H9 (cell line): ENCODE measurements at regions not wholly inside any gene's neighbourhood (a gene's known extent, or its start where the extent isn't known, plus 50 kb on each side); places are given as distances from the start of the nearest gene placed in this dataset.
"Not testable (repeated sequence)": the region's sequence is repeated elsewhere in the genome, so short reads cannot be mapped to it uniquely, and the experiment has no call there.

ENCODE experiments used
- DNase-seq: peaks from one replicate; pipeline ENCODE4 v3.0.0-alpha.2; 2017
- H2AFZ ChIP-seq: one replicate; pipeline ENCODE4 v1.6.1; 2013; ENCODE audit warnings: mild to moderate bottlenecking, low read length, control low read depth, moderate library complexity
- H2AK5ac ChIP-seq: 2 replicates; pipeline ENCODE4 v1.6.1; 2013; ENCODE audit warnings: low read length, control low read depth, mixed read lengths; ENCODE audit not compliant: insufficient read length
- H2BK120ac ChIP-seq: one replicate; pipeline ENCODE4 v1.6.1; 2013; ENCODE audit warnings: low read depth, mild to moderate bottlenecking, low read length, control low read depth, inconsistent platforms; ENCODE audit not compliant: poor library complexity, severe bottlenecking
- H2BK12ac ChIP-seq: 2 replicates; pipeline ENCODE4 v1.6.1; 2013; ENCODE audit warnings: low read length, control low read depth, mixed read lengths, low read depth; ENCODE audit not compliant: insufficient read length
- H2BK15ac ChIP-seq: 2 replicates; pipeline ENCODE4 v1.6.1; 2013; ENCODE audit warnings: low read depth, low read length, control low read depth
- H2BK20ac ChIP-seq: one replicate; pipeline ENCODE4 v1.6.1; 2013; ENCODE audit warnings: low read depth, mild to moderate bottlenecking, low read length, control low read depth, inconsistent platforms; ENCODE audit not compliant: poor library complexity, severe bottlenecking
- H2BK5ac ChIP-seq: 2 replicates; pipeline ENCODE4 v1.6.1; 2013; ENCODE audit warnings: low read length, control low read depth, mixed read lengths; ENCODE audit not compliant: insufficient read length
- H3K14ac ChIP-seq: 2 replicates; pipeline ENCODE4 v1.6.1; 2013; ENCODE audit warnings: low read length, control low read depth; ENCODE audit not compliant: insufficient read depth
- H3K18ac ChIP-seq: 2 replicates; pipeline ENCODE4 v1.6.1; 2013; ENCODE audit warnings: low read depth, mild to moderate bottlenecking, mixed read lengths, low read length, control low read depth; ENCODE audit not compliant: insufficient read length
- H3K23ac ChIP-seq: 2 replicates; pipeline ENCODE4 v1.6.1; 2013; ENCODE audit warnings: low read length, control low read depth, mixed read lengths, low read depth; ENCODE audit not compliant: insufficient read length
- H3K23me2 ChIP-seq: 2 replicates; pipeline ENCODE4 v1.6.1; 2013; ENCODE audit warnings: low read depth, mild to moderate bottlenecking, mixed read lengths, low read length, control low read depth; ENCODE audit not compliant: insufficient read length, poor library complexity, severe bottlenecking
- H3K27ac ChIP-seq: 2 replicates; pipeline ENCODE4 v1.5.1; 2013; ENCODE audit warnings: low read length, control low read depth, mixed read lengths, low read depth; ENCODE audit not compliant: insufficient read length
- H3K27me3 ChIP-seq: 2 replicates; pipeline ENCODE4 v1.6.1; 2013; ENCODE audit warnings: low read length, control low read depth, inconsistent platforms; ENCODE audit not compliant: insufficient read depth
- H3K4ac ChIP-seq: 2 replicates; pipeline ENCODE4 v1.6.1; 2013; ENCODE audit warnings: low read depth, mild to moderate bottlenecking, control low read depth, inconsistent platforms, low read length, moderate library complexity
- H3K4me1 ChIP-seq: 2 replicates; pipeline ENCODE4 v1.6.1; 2013; ENCODE audit warnings: low read length, control low read depth, inconsistent platforms; ENCODE audit not compliant: insufficient read depth
- H3K4me2 ChIP-seq: 2 replicates; pipeline ENCODE4 v1.6.1; 2013; ENCODE audit warnings: low read length, control low read depth, mixed read lengths; ENCODE audit not compliant: insufficient read length, insufficient read depth
- H3K56ac ChIP-seq: 2 replicates; pipeline ENCODE4 v1.6.1; 2013; ENCODE audit warnings: low read depth, mild to moderate bottlenecking, mixed read lengths, low read length, control low read depth; ENCODE audit not compliant: insufficient read length
- H3K79me1 ChIP-seq: 2 replicates; pipeline ENCODE4 v1.6.1; 2013; ENCODE audit warnings: low read depth, mild to moderate bottlenecking, moderate library complexity, low read length, control low read depth, inconsistent platforms; ENCODE audit not compliant: insufficient read depth, poor library complexity, severe bottlenecking
- H3K79me2 ChIP-seq: 2 replicates; pipeline ENCODE4 v1.6.1; 2013; ENCODE audit warnings: low read length, control low read depth, inconsistent platforms; ENCODE audit not compliant: insufficient read depth
- H3K9ac ChIP-seq: 2 replicates; pipeline ENCODE4 v1.6.1; 2013; ENCODE audit warnings: low read length, control low read depth, mixed read lengths; ENCODE audit not compliant: insufficient read length; ENCODE audit errors: extremely low read depth
- H3K9me3 ChIP-seq: one replicate; pipeline ENCODE4 v1.6.1; 2013; ENCODE audit warnings: low read depth, low read length, inconsistent platforms; ENCODE audit not compliant: control insufficient read depth
- H3T11ph ChIP-seq: one replicate; pipeline ENCODE4 v1.6.1; 2013; ENCODE audit warnings: mild to moderate bottlenecking, low read length, control low read depth, inconsistent platforms
- H4K20me1 ChIP-seq: one replicate; pipeline ENCODE4 v1.6.1; 2013; ENCODE audit not compliant: control insufficient read depth, insufficient read length, insufficient read depth
- H4K5ac ChIP-seq: 2 replicates; pipeline ENCODE4 v1.6.1; 2013; ENCODE audit warnings: low read depth, mild to moderate bottlenecking, mixed read lengths, low read length, control low read depth; ENCODE audit not compliant: insufficient read length
- H4K8ac ChIP-seq: replicated peaks from 2 replicates; pipeline ENCODE4 v1.6.1; 2013; ENCODE audit warnings: low read length, control low read depth, mixed read lengths, low read depth; ENCODE audit not compliant: insufficient read length
- H4K91ac ChIP-seq: 2 replicates; pipeline ENCODE4 v1.6.1; 2013; ENCODE audit warnings: low read depth, mild to moderate bottlenecking, moderate library complexity, mixed read lengths, low read length, control low read depth; ENCODE audit not compliant: insufficient read length
- H3K27ac Mint-ChIP-seq, 3 experiments: 2 replicates in 2 of 3; 3 replicates in 1 of 3; pipeline ENCODE4 v1.8.0; 2020 to 2021; ENCODE audit warnings: mixed read lengths in 3 of 3, mild to moderate bottlenecking in 1 of 3, moderate library complexity in 1 of 3
- H3K27me3 Mint-ChIP-seq: 2 replicates; pipeline ENCODE4 v1.8.0; 2021; ENCODE audit warnings: low read depth, mild to moderate bottlenecking, moderate library complexity, mixed read lengths
- H3K36me3 Mint-ChIP-seq, 3 experiments: 2 replicates in 2 of 3; 3 replicates in 1 of 3; pipeline ENCODE4 v1.8.0; 2020 to 2021; ENCODE audit warnings: low read depth in 3 of 3, mixed read lengths in 3 of 3; ENCODE audit not compliant: insufficient read depth in 1 of 3
- H3K4me1 Mint-ChIP-seq, 2 experiments: 2 replicates each; pipeline ENCODE4 v1.8.0; 2020; ENCODE audit warnings: mixed read lengths in 2 of 2
- H3K4me3 Mint-ChIP-seq, 2 experiments: 2 replicates in 1 of 2; 3 replicates in 1 of 2; pipeline ENCODE4 v1.8.0; 2020 to 2021; ENCODE audit warnings: mild to moderate bottlenecking in 2 of 2, mixed read lengths in 2 of 2, moderate library complexity in 1 of 2
- H3K9me3 Mint-ChIP-seq, 2 experiments: 2 replicates in 1 of 2; 3 replicates in 1 of 2; pipeline ENCODE4 v1.8.0; 2020; ENCODE audit warnings: mild to moderate bottlenecking in 2 of 2, mixed read lengths in 2 of 2, moderate library complexity in 1 of 2
- WGBS: extraction: QIAGEN DNeasy Blood & Tissue Kit; methylation state at CpG from one replicate; pipeline ENCODE4 v1.1.7; 2013; ENCODE audit warnings: missing lambda C conversion rate, low lambda C conversion rate, mixed read lengths; ENCODE audit not compliant: insufficient read length; ENCODE audit errors: extremely low coverage; 5-methylcytosine and 5-hydroxymethylcytosine counted together
- TF ChIP-seq, protein P1 (sequence below): fragments of 200-600 bp; sonication (generic); conservative IDR thresholded peaks from 3 replicates; pipeline ENCODE4 v1.8.0; 2021; ENCODE audit warnings: antibody characterized with exemption, mild to moderate bottlenecking

GRCh38 chr7:86049910-86050309 lies 593.8 kb upstream of the GRM3 start:
- Histone ChIP-seq H4K91ac (no peak overlapping the region), H3K79me1 (no peaks in the 10 kb centered on the region)

DNA sequence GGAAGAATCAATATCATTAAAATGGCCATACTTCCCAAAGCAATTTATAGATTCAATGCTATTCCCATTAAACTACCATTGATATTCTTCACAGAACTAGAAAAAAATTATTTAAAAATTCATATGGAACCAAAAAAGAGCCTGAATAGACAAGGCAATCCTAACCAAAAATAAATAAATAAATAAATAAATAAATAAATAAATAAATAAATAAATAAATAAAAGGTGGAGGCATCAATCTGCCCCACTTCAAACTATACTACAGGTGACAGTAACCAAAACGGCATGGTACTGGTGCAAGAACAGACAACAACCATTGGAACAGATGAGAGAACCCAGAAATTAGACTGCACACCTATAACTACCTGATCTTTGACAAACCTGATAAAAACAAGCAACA lies 598.5 kb upstream of the GRM3 start:
- not testable (repeated sequence) for H3K4me1 ChIP-seq, H3T11ph ChIP-seq, H2BK120ac ChIP-seq, H3K9me3 ChIP-seq, H3K27me3 ChIP-seq, H3K27me3 Mint-ChIP-seq, H3K4me2 ChIP-seq, H3K56ac ChIP-seq, H4K8ac ChIP-seq, H2AFZ ChIP-seq, H3K27ac ChIP-seq, H2BK5ac ChIP-seq, H3K27ac Mint-ChIP-seq, DNase-seq, H3K36me3 Mint-ChIP-seq, H3K4me1 Mint-ChIP-seq, H3K4me3 Mint-ChIP-seq, H2BK15ac ChIP-seq, H3K79me1 ChIP-seq, H4K5ac ChIP-seq, H3K79me2 ChIP-seq, H2BK12ac ChIP-seq, H3K9me3 Mint-ChIP-seq, H4K91ac ChIP-seq, H3K23me2 ChIP-seq, H4K20me1 ChIP-seq, H3K23ac ChIP-seq, H3K14ac ChIP-seq, H2AK5ac ChIP-seq, H3K18ac ChIP-seq, H3K9ac ChIP-seq, H2BK20ac ChIP-seq, H3K4ac ChIP-seq
- no CpG with 5 or more reads among the region's 1 CpG for WGBS

More at GRCh38 chr7:86049910-86050309, 593.8 kb upstream of the GRM3 start:
- H3K18ac ChIP-seq: no peak overlapping the region
- H3K36me3 Mint-ChIP-seq: no peaks in the 10 kb centered on the region
- no peak overlapping the region for H2AK5ac ChIP-seq
- no peak overlapping the region for H2BK120ac ChIP-seq
- H2AFZ ChIP-seq: no peak overlapping the region
- no peak overlapping the region for H3K56ac ChIP-seq
- no CpG with 5 or more reads among the region's 2 CpGs for WGBS
- H4K20me1 ChIP-seq: no peaks in the 10 kb centered on the region
- no peak overlapping the region for H2BK5ac ChIP-seq
- no peak overlapping the region for H3K4me2 ChIP-seq
- no peak overlapping the region for H2BK12ac ChIP-seq
- H2BK15ac ChIP-seq: no peak overlapping the region
- H3K4me1 ChIP-seq: no peaks in the 10 kb centered on the region
- H3K9ac ChIP-seq: no peak overlapping the region
- no peak overlapping the region for H3K27ac ChIP-seq
- no peaks in the 10 kb centered on the region for H3K9me3 Mint-ChIP-seq
- H3T11ph ChIP-seq: no peak overlapping the region
- H3K9me3 ChIP-seq: no peaks in the 10 kb centered on the region
- no peak overlapping the region for H2BK20ac ChIP-seq
- H3K23me2 ChIP-seq: no peaks in the 10 kb centered on the region
- H4K8ac ChIP-seq: no peak overlapping the region
- no peak overlapping the region for H3K23ac ChIP-seq
- no peaks in the 10 kb centered on the region for H3K4me1 Mint-ChIP-seq
- no peaks in the 10 kb centered on the region for H3K27me3 ChIP-seq
- no peaks in the 10 kb centered on the region for H3K79me2 ChIP-seq
- H3K4ac ChIP-seq: no peak overlapping the region
- H3K14ac ChIP-seq: no peak overlapping the region
- no peaks in the 10 kb centered on the region for H3K27me3 Mint-ChIP-seq
- TF ChIP-seq, protein P1, sequence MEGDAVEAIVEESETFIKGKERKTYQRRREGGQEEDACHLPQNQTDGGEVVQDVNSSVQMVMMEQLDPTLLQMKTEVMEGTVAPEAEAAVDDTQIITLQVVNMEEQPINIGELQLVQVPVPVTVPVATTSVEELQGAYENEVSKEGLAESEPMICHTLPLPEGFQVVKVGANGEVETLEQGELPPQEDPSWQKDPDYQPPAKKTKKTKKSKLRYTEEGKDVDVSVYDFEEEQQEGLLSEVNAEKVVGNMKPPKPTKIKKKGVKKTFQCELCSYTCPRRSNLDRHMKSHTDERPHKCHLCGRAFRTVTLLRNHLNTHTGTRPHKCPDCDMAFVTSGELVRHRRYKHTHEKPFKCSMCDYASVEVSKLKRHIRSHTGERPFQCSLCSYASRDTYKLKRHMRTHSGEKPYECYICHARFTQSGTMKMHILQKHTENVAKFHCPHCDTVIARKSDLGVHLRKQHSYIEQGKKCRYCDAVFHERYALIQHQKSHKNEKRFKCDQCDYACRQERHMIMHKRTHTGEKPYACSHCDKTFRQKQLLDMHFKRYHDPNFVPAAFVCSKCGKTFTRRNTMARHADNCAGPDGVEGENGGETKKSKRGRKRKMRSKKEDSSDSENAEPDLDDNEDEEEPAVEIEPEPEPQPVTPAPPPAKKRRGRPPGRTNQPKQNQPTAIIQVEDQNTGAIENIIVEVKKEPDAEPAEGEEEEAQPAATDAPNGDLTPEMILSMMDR: no peak
- no peak overlapping the region for H3K27ac Mint-ChIP-seq
- no peak overlapping the region for H3K4me3 Mint-ChIP-seq
- no peak overlapping the region for H4K5ac ChIP-seq
- DNase-seq: no peak
